ENCODE measurements at regions not wholly inside any gene's neighbourhood (a gene's known extent, or its start where the extent isn't known, plus 50 kb on each side); places are given as distances from the start of the nearest gene placed in this dataset.

DNA sequence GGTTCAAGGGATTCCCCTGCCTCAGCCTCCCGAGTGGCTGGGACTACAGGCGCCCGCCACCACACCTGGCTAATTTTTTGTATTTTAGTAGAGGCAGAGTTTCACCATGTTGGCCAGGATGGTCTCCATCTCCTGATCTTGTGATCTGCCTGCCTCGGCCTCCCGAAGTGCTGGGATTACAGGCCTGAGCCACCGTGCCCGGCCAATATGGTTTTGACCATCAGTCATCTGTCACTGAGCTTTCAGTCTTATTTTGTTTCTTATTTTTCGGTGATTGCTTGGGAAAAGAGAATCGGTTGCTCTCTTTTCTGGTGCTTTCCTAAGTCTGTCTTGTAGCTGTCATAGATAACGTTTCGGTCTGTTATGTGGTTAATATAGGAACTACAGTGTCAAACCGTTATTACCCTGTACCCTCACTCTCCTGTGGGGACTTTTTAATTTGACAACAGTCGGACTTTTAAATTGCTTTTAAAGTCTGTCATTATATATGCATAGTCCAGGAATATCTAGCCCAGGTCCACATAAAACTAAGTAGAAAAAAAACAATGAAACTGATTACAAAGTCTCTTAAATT lies 453.4 kb downstream of the KCNJ18 start:
- H3K27ac ChIP-seq (ENCODE audit: low read length), result no peak overlapping the region
- no peaks in the 10 kb centered on the region for H3K36me3 ChIP-seq (ENCODE audit: control insufficient read depth, insufficient read depth, low read length)
- H3K4me1 ChIP-seq (ENCODE audit: control insufficient read depth, insufficient read depth, low read length), result no peaks in the 10 kb centered on the region
- H3K9me3 ChIP-seq (ENCODE audit: control insufficient read depth, insufficient read depth, low read depth, low read length), result no peaks in the 10 kb centered on the region
- no peak overlapping the region for H3K4me3 ChIP-seq (ENCODE audit: low read depth in 2 of 2, low read length in 2 of 2)
- BruUV-seq (replicated peaks), result no TSS peak
- POLR2A ChIA-PET, result no interaction called here
- CTCF ChIA-PET, result no interaction called here
- H3K27me3 ChIP-seq (ENCODE audit: control insufficient read depth, insufficient read depth, low read length), result no peaks in the 10 kb centered on the region
- TF ChIP-seq TCF7L2 (IDR thresholded peaks at IDR 0.05; ENCODE audit: low read depth, low read length), result no peak
- TF ChIP-seq, protein P1, sequence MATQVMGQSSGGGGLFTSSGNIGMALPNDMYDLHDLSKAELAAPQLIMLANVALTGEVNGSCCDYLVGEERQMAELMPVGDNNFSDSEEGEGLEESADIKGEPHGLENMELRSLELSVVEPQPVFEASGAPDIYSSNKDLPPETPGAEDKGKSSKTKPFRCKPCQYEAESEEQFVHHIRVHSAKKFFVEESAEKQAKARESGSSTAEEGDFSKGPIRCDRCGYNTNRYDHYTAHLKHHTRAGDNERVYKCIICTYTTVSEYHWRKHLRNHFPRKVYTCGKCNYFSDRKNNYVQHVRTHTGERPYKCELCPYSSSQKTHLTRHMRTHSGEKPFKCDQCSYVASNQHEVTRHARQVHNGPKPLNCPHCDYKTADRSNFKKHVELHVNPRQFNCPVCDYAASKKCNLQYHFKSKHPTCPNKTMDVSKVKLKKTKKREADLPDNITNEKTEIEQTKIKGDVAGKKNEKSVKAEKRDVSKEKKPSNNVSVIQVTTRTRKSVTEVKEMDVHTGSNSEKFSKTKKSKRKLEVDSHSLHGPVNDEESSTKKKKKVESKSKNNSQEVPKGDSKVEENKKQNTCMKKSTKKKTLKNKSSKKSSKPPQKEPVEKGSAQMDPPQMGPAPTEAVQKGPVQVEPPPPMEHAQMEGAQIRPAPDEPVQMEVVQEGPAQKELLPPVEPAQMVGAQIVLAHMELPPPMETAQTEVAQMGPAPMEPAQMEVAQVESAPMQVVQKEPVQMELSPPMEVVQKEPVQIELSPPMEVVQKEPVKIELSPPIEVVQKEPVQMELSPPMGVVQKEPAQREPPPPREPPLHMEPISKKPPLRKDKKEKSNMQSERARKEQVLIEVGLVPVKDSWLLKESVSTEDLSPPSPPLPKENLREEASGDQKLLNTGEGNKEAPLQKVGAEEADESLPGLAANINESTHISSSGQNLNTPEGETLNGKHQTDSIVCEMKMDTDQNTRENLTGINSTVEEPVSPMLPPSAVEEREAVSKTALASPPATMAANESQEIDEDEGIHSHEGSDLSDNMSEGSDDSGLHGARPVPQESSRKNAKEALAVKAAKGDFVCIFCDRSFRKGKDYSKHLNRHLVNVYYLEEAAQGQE (IDR thresholded peaks at IDR 0.05; ENCODE audit: insufficient read depth in 1 of 2, low read depth in 2 of 2, low read length in 1 of 2), result no peak
- TF ChIP-seq SIN3A (IDR thresholded peaks at IDR 0.05; ENCODE audit: borderline replicate concordance, insufficient read depth, low read depth, low read length), result no peak
- TF ChIP-seq, protein P2, sequence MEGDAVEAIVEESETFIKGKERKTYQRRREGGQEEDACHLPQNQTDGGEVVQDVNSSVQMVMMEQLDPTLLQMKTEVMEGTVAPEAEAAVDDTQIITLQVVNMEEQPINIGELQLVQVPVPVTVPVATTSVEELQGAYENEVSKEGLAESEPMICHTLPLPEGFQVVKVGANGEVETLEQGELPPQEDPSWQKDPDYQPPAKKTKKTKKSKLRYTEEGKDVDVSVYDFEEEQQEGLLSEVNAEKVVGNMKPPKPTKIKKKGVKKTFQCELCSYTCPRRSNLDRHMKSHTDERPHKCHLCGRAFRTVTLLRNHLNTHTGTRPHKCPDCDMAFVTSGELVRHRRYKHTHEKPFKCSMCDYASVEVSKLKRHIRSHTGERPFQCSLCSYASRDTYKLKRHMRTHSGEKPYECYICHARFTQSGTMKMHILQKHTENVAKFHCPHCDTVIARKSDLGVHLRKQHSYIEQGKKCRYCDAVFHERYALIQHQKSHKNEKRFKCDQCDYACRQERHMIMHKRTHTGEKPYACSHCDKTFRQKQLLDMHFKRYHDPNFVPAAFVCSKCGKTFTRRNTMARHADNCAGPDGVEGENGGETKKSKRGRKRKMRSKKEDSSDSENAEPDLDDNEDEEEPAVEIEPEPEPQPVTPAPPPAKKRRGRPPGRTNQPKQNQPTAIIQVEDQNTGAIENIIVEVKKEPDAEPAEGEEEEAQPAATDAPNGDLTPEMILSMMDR (IDR thresholded peaks at IDR 0.05), result no peak
- no peak for TF ChIP-seq POLR2AphosphoS5 (IDR thresholded peaks at IDR 0.05; ENCODE audit: low read depth, low read length)
- intact Hi-C loops (cut with micrococcal nuclease; ENCODE audit: unreplicated experiment) (no loop called here), in situ Hi-C loops (cut with HindIII; ENCODE audit: low pct_unique_long_range_greater_than_20kb, low sequenced_read_pairs) (no loop called here)
- ATAC-seq (no peak), DNase-seq (ENCODE audit: low read depth, low spot score) (no peak)

DNA sequence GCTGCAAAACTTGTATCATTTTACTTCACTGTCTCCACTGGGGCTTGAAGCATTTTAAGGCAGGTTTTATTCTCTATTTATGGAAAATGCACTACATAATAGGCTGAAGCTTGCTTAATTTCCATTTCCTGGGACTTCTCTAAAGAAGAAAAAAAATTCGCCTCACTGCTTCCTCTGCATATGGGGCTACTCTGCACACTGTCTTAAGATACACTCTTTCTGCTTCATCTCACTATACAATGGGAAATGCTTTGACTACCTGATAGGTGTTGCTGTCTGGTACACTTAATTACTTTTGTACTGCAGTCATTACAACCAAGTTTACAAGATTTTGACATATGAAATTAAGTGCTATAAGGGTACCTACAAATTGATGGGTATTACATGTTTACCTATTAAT lies 466.0 kb downstream of the KCNJ18 start:
- no peak overlapping the region for H3K27ac ChIP-seq (ENCODE audit: low read length)
- ChIA-PET CTCF (no interaction called here), POLR2A (no interaction called here)
- H3K4me3 ChIP-seq (ENCODE audit: low read depth in 2 of 2, low read length in 2 of 2), result no peak overlapping the region
- H3K27me3 ChIP-seq (ENCODE audit: control insufficient read depth, insufficient read depth, low read length), result no peaks in the 10 kb centered on the region
- in situ Hi-C loops (cut with HindIII; ENCODE audit: low pct_unique_long_range_greater_than_20kb, low sequenced_read_pairs) (no loop called here), intact Hi-C loops (cut with micrococcal nuclease; ENCODE audit: unreplicated experiment) (no loop called here)
- ATAC-seq, result no peak
- no peak for TF ChIP-seq SIN3A (IDR thresholded peaks at IDR 0.05; ENCODE audit: borderline replicate concordance, insufficient read depth, low read depth, low read length)
- TF ChIP-seq, protein P1 (IDR thresholded peaks at IDR 0.05; ENCODE audit: insufficient read depth in 1 of 2, low read depth in 2 of 2, low read length in 1 of 2), result no peak
- TF ChIP-seq POLR2AphosphoS5 (IDR thresholded peaks at IDR 0.05; ENCODE audit: low read depth, low read length), result no peak
- TF ChIP-seq, protein P2 (IDR thresholded peaks at IDR 0.05), result no peak
- TF ChIP-seq TCF7L2 (IDR thresholded peaks at IDR 0.05; ENCODE audit: low read depth, low read length), result no peak
- no peaks in the 10 kb centered on the region for H3K9me3 ChIP-seq (ENCODE audit: control insufficient read depth, insufficient read depth, low read depth, low read length)
- no TSS peak for BruUV-seq (replicated peaks)
- no peaks in the 10 kb centered on the region for H3K4me1 ChIP-seq (ENCODE audit: control insufficient read depth, insufficient read depth, low read length)
- H3K36me3 ChIP-seq (ENCODE audit: control insufficient read depth, insufficient read depth, low read length), result no peaks in the 10 kb centered on the region
- no peak for DNase-seq (ENCODE audit: low read depth, low spot score)

Measured in Panc1 (cell line).